HEK293 (cell line): ENCODE measurements at regions not wholly inside any gene's neighbourhood (a gene's known extent, or its start where the extent isn't known, plus 50 kb on each side); places are given as distances from the start of the nearest gene placed in this dataset.
A peak's percentile ranks its signal among the peaks of the same experiment; 100 is the strongest.

ENCODE experiments used
- CTCF ChIA-PET: fragments of 350-600 bp; formaldehyde crosslinking; extraction: SDS; loops from one replicate; lab custom pipeline; 2021; ENCODE audit warnings: antibody characterized with exemption; lab: Yijun Ruan, JAX
- POLR2A ChIA-PET: fragments of 300-600 bp; formaldehyde crosslinking; extraction: SDS; loops from one replicate; lab custom pipeline; 2020; ENCODE audit warnings: antibody characterized with exemption, inconsistent platforms; lab: Yijun Ruan, JAX
- H3K27ac ChIP-seq: fragments of 200-500 bp; sonication (Bioruptor generic); 2 replicates; pipeline ENCODE4 v1.5.1; 2014; ENCODE audit warnings: low read depth, low read length, control low read depth, inconsistent platforms; ENCODE audit errors: extremely low read depth
- H3K36me3 ChIP-seq, 2 experiments: fragments of 200-500 bp in 1 of 2; sonication (Bioruptor generic) in 1 of 2; 1 replicate in 1 of 2; 2 replicates in 1 of 2; pipeline ENCODE4 v1.5.1; 2014 to 2017; ENCODE audit warnings: inconsistent platforms in 2 of 2, low read length in 2 of 2; ENCODE audit not compliant: control insufficient read depth in 2 of 2, insufficient read depth in 1 of 2
- H3K4me1 ChIP-seq: fragments of 200-500 bp; sonication (Bioruptor generic); 2 replicates; pipeline ENCODE4 v1.5.1; 2014; ENCODE audit warnings: mild to moderate bottlenecking, low read length, inconsistent platforms; ENCODE audit not compliant: control insufficient read depth, insufficient read depth
- H3K4me3 ChIP-seq: 2 replicates; pipeline ENCODE4 v1.5.1; 2011; ENCODE audit warnings: low read depth, mild to moderate bottlenecking, control low read depth, low read length, moderate library complexity
- H3K9me3 ChIP-seq: fragments of 200-500 bp; sonication (Bioruptor generic); 2 replicates; pipeline ENCODE4 v1.5.1; 2014; ENCODE audit warnings: low read depth, low read length, inconsistent platforms; ENCODE audit not compliant: control insufficient read depth, insufficient read depth
- FEZF1 ChIP-seq: fragments of 450-650 bp; formaldehyde crosslinking; IDR thresholded peaks from 2 replicates; pipeline ENCODE4 v1.5.1; 2016; ENCODE audit warnings: missing biosample characterization, missing genetic modification characterization
- GLIS1 ChIP-seq: fragments of 450-650 bp; formaldehyde crosslinking; IDR thresholded peaks from 2 replicates; pipeline ENCODE4 v1.5.1; 2016; ENCODE audit warnings: missing biosample characterization, missing genetic modification characterization
- HIC1 ChIP-seq: fragments of 450-650 bp; formaldehyde crosslinking; IDR thresholded peaks from 2 replicates; pipeline ENCODE4 v1.5.1; 2016; ENCODE audit warnings: missing biosample characterization, missing genetic modification characterization
- KLF16 ChIP-seq: fragments of 450-650 bp; formaldehyde crosslinking; IDR thresholded peaks from 2 replicates; pipeline ENCODE4 v1.5.1; 2017; ENCODE audit warnings: missing biosample characterization, missing genetic modification characterization
- ZFHX2 ChIP-seq: fragments of 450-650 bp; formaldehyde crosslinking; conservative IDR thresholded peaks from 2 replicates; pipeline ENCODE4 v1.5.1; 2016; ENCODE audit warnings: missing biosample characterization, missing genetic modification characterization
- ZNF114 ChIP-seq: fragments of 450-650 bp; formaldehyde crosslinking; IDR thresholded peaks from 2 replicates; pipeline ENCODE4 v1.5.0; 2017; ENCODE audit warnings: missing biosample characterization, missing genetic modification characterization
- ZNF121 ChIP-seq: fragments of 450-650 bp; formaldehyde crosslinking; IDR thresholded peaks from 2 replicates; pipeline ENCODE4 v1.5.1; 2016; ENCODE audit warnings: missing biosample characterization, missing genetic modification characterization
- ZNF138 ChIP-seq: fragments of 450-650 bp; formaldehyde crosslinking; IDR thresholded peaks from 2 replicates; pipeline ENCODE4 v1.5.1; 2016; ENCODE audit warnings: missing biosample characterization, missing genetic modification characterization, borderline replicate concordance
- ZNF155 ChIP-seq: fragments of 450-650 bp; formaldehyde crosslinking; IDR thresholded peaks from 2 replicates; pipeline ENCODE4 v1.5.1; 2016; ENCODE audit warnings: missing biosample characterization, missing genetic modification characterization
- ZNF223 ChIP-seq: fragments of 450-650 bp; formaldehyde crosslinking; IDR thresholded peaks from 2 replicates; pipeline ENCODE4 v1.5.1; 2016; ENCODE audit warnings: missing biosample characterization, missing genetic modification characterization
- ZNF335 ChIP-seq: fragments of 450-650 bp; formaldehyde crosslinking; conservative IDR thresholded peaks from 2 replicates; pipeline ENCODE4 v1.5.1; 2016; ENCODE audit warnings: missing biosample characterization, missing genetic modification characterization
- ZNF391 ChIP-seq: fragments of 450-650 bp; formaldehyde crosslinking; IDR thresholded peaks from 2 replicates; pipeline ENCODE4 v1.5.1; 2016; ENCODE audit warnings: low read depth, missing biosample characterization, missing genetic modification characterization, borderline replicate concordance
- ZNF394 ChIP-seq: fragments of 450-650 bp; formaldehyde crosslinking; IDR thresholded peaks from 2 replicates; pipeline ENCODE4 v1.5.1; 2016; ENCODE audit warnings: missing biosample characterization, missing genetic modification characterization, mild to moderate bottlenecking, moderate library complexity, borderline replicate concordance
- ZNF449 ChIP-seq: fragments of 450-650 bp; formaldehyde crosslinking; IDR thresholded peaks from 2 replicates; pipeline ENCODE4 v1.5.1; 2017; ENCODE audit warnings: missing biosample characterization, mild to moderate bottlenecking, missing genetic modification characterization, moderate library complexity
- ZNF658 ChIP-seq: fragments of 450-650 bp; formaldehyde crosslinking; IDR thresholded peaks from 2 replicates; pipeline ENCODE4; 2016; ENCODE audit warnings: missing biosample characterization, missing genetic modification characterization
- ZNF660 ChIP-seq: fragments of 450-650 bp; IDR thresholded peaks from 2 replicates; pipeline ENCODE4 v1.5.1; 2018; ENCODE audit warnings: missing biosample characterization, mild to moderate bottlenecking, missing genetic modification characterization
- ZNF664 ChIP-seq: fragments of 450-650 bp; formaldehyde crosslinking; IDR thresholded peaks from 2 replicates; pipeline ENCODE4 v1.5.1; 2016; ENCODE audit warnings: missing biosample characterization, missing genetic modification characterization
- ZNF677 ChIP-seq: fragments of 450-650 bp; IDR thresholded peaks from 2 replicates; pipeline ENCODE4 v1.5.0; 2018; ENCODE audit warnings: missing biosample characterization, mild to moderate bottlenecking, missing genetic modification characterization, moderate library complexity
- ZSCAN23 ChIP-seq: fragments of 450-650 bp; formaldehyde crosslinking; IDR thresholded peaks from 2 replicates; pipeline ENCODE4 v1.5.1; 2016; ENCODE audit warnings: missing biosample characterization, missing genetic modification characterization
- ZXDB ChIP-seq: fragments of 450-650 bp; formaldehyde crosslinking; IDR thresholded peaks from 2 replicates; pipeline ENCODE4 v1.5.1; 2016; ENCODE audit warnings: missing biosample characterization, missing genetic modification characterization
- TF ChIP-seq, protein P1 (sequence below): fragments of 450-650 bp; formaldehyde crosslinking; IDR thresholded peaks from 2 replicates; pipeline ENCODE4 v1.5.1; 2016; ENCODE audit warnings: missing biosample characterization, missing genetic modification characterization

GRCh38 chr3:156763931-156764720 is 62.0 kb upstream of the LEKR1 start:
- H3K4me1 ChIP-seq, result no peaks in the 10 kb centered on the region
- POLR2A ChIA-PET, result no interaction called here
- no peaks in the 10 kb centered on the region for H3K36me3 ChIP-seq
- TF ChIP-seq, protein P1, sequence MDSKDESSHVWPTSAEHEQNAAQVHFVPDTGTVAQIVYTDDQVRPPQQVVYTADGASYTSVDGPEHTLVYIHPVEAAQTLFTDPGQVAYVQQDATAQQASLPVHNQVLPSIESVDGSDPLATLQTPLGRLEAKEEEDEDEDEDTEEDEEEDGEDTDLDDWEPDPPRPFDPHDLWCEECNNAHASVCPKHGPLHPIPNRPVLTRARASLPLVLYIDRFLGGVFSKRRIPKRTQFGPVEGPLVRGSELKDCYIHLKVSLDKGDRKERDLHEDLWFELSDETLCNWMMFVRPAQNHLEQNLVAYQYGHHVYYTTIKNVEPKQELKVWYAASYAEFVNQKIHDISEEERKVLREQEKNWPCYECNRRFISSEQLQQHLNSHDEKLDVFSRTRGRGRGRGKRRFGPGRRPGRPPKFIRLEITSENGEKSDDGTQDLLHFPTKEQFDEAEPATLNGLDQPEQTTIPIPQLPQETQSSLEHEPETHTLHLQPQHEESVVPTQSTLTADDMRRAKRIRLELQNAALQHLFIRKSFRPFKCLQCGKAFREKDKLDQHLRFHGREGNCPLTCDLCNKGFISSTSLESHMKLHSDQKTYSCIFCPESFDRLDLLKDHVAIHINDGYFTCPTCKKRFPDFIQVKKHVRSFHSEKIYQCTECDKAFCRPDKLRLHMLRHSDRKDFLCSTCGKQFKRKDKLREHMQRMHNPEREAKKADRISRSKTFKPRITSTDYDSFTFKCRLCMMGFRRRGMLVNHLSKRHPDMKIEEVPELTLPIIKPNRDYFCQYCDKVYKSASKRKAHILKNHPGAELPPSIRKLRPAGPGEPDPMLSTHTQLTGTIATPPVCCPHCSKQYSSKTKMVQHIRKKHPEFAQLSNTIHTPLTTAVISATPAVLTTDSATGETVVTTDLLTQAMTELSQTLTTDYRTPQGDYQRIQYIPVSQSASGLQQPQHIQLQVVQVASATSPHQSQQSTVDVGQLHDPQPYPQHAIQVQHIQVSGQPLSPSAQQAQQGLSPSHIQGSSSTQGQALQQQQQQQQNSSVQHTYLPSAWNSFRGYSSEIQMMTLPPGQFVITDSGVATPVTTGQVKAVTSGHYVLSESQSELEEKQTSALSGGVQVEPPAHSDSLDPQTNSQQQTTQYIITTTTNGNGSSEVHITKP (tag by site-specific recombination), result peak; percentile 41; the same call in 1 of the 2 replicates
- TF ChIP-seq HIC1 (no peak), ZNF394 (tag by site-specific recombination) (peak; percentile 87)
- TF ChIP-seq, all 188 proteins: peak for 2
- no peak overlapping the region for H3K4me3 ChIP-seq
- CTCF ChIA-PET, result interaction anchor here (2.5 kb wide), 1 partner anchor 13 kb away, joined by 6 read pairs; no protein-coding TSS in a partner anchor
- no peaks in the 10 kb centered on the region for H3K9me3 ChIP-seq
- no peak overlapping the region for H3K27ac ChIP-seq

- Histone ChIP-seq H3K4me1 (no peaks in the 10 kb centered on the region), H3K9me3 (no peaks in the 10 kb centered on the region), H3K4me3 (no peak overlapping the region), H3K27ac (no peak overlapping the region), H3K36me3 (no peaks in the 10 kb centered on the region)
- no peak for TF ChIP-seq ZNF677 (tag by site-specific recombination)
- TF ChIP-seq ZNF394 (tag by site-specific recombination), result no peak
- TF ChIP-seq ZNF335 (tag by site-specific recombination), result no peak
- TF ChIP-seq ZNF138 (tag by site-specific recombination), result no peak
- no peak for TF ChIP-seq GLIS1 (tag by site-specific recombination)
- no peak for TF ChIP-seq KLF16 (tag by site-specific recombination)
- TF ChIP-seq ZNF223 (tag by site-specific recombination), result no peak
- TF ChIP-seq ZFHX2 (tag by site-specific recombination), result no peak
- no peak for TF ChIP-seq ZNF155 (tag by site-specific recombination)
- no peak for TF ChIP-seq ZNF660 (tag by site-specific recombination)
- no peak for TF ChIP-seq ZNF114 (tag by site-specific recombination)
- ChIA-PET POLR2A (no interaction called here), CTCF (no interaction called here)
Observed at GRCh38 chr3:156764751-156765150, 61.4 kb upstream of the LEKR1 start.

DNA sequence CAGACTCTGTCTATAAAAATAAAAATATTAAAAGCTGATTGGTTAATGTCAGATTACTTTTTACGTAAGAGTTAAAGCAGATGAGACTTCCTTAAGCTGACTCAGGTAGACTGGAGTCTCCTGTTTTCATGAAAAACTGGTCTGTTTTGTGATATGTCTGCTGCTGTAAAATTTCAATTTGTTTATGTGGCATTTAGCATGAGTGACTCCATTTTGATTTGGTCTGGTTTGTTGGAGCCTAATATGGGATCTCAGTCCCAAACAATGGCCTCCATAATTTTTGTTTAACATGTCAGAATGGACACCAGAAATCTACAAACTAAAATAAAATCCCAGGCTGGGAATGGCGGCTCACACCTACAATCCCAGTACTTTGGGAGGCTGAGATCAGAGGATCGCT is 57.8 kb upstream of the LEKR1 start:
- Histone ChIP-seq H3K4me3 (no peak overlapping the region), H3K36me3 (no peaks in the 10 kb centered on the region)
- CTCF ChIA-PET, result no interaction called here
- TF ChIP-seq ZNF449 (tag by site-specific recombination) (no peak), ZNF391 (tag by site-specific recombination) (no peak), FEZF1 (tag by site-specific recombination) (no peak), ZNF664 (tag by site-specific recombination) (no peak), ZXDB (no peak), ZNF121 (tag by site-specific recombination) (no peak), ZSCAN23 (tag by site-specific recombination) (no peak), ZNF658 (tag by site-specific recombination) (no peak)
- TF ChIP-seq, all 188 proteins: peak for 0
- Histone ChIP-seq H3K27ac (no peak overlapping the region), H3K4me1 (0 out of 2 replicates have a peak, but pooled peaks cover 2% of the 10 kb centered on the region), H3K9me3 (no peaks in the 10 kb centered on the region)
- POLR2A ChIA-PET, result no interaction called here
